Fibroblast of villous mesenchyme (primary cell): ENCODE measurements at regions not wholly inside any gene's neighbourhood (a gene's known extent, or its start where the extent isn't known, plus 50 kb on each side); places are given as distances from the start of the nearest gene placed in this dataset.

ENCODE experiments used
- DNase-seq: peaks from one replicate; pipeline ENCODE4 v3.0.0-alpha.2; 2010; ENCODE audit warnings: low read depth
- H3K4me3 ChIP-seq: 2 replicates; pipeline ENCODE4 v1.5.1; 2011; ENCODE audit warnings: low read depth, mild to moderate bottlenecking, low read length
- CTCF ChIP-seq: IDR thresholded peaks from 2 replicates; pipeline ENCODE4 v1.5.1; 2012; ENCODE audit warnings: low read depth, mild to moderate bottlenecking, low read length; ENCODE audit not compliant: insufficient read depth

- no peak for DNase-seq
- no peak for TF ChIP-seq CTCF
- H3K4me3 ChIP-seq = no peak overlapping the region
These were observed 707.8 kb downstream of the USP25 start for GRCh38 chr21:16437586-16437985.

GRCh38 chr21:16438761-16439160 lies 709.0 kb downstream of the USP25 start:
- H3K4me3 ChIP-seq = no peak overlapping the region
- TF ChIP-seq CTCF = no peak
- no peak for DNase-seq

GRCh38 chr21:16441789-16442188 lies 712.0 kb downstream of the USP25 start:
- no peak overlapping the region for H3K4me3 ChIP-seq
- no peak for DNase-seq
- TF ChIP-seq CTCF = no peak

GRCh38 chr21:16454399-16454798 lies 724.6 kb downstream of the USP25 start:
- peak; percentile 29 for TF ChIP-seq CTCF
- no peak for DNase-seq
- no peak overlapping the region for H3K4me3 ChIP-seq

GRCh38 chr21:16455526-16455925 lies 725.7 kb downstream of the USP25 start:
- no peak for DNase-seq
- no peak overlapping the region for H3K4me3 ChIP-seq
- no peak for TF ChIP-seq CTCF

- no peak overlapping the region for H3K4me3 ChIP-seq
- no peak for DNase-seq
- TF ChIP-seq CTCF = no peak
These were observed 726.2 kb downstream of the USP25 start for GRCh38 chr21:16455978-16456377.

- no peak overlapping the region for H3K4me3 ChIP-seq
- DNase-seq = no peak
- TF ChIP-seq CTCF = no peak
These were observed 727.7 kb downstream of the USP25 start for GRCh38 chr21:16457498-16457897.
